ENCODE measurements at regions not wholly inside any gene's neighbourhood (a gene's known extent, or its start where the extent isn't known, plus 50 kb on each side); places are given as distances from the start of the nearest gene placed in this dataset.
A peak's percentile ranks its signal among the peaks of the same experiment; 100 is the strongest.

DNA sequence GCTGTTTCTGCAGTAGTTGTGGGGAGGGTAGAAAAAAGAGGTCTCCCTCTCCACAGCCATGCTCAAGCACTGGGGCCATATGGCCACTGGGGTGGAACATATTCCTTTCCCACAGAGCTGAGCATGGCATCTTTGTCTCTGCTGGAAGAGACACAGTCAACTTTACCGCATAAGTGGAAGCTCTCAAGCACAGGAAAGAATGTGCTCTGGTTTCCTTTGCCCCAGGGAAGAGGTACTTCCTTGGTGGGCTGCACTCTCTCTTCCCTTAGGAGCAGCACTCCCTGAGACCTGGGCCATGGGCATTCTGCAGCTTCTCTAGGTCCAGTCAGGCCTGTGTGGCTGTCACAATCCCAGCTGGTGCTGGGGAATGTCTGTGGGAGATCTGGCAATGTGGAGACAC lies 168.5 kb upstream of the ACTBL2 start:
- Histone ChIP-seq H3K27me3 (ENCODE audit: insufficient read depth, low read length) (no peaks in the 10 kb centered on the region), H3K4me2 (ENCODE audit: low read length) (no peak overlapping the region), H3K36me3 (ENCODE audit: insufficient read depth, low read length) (no peaks in the 10 kb centered on the region), H3K4me1 (ENCODE audit: insufficient read depth, low read length) (no peaks in the 10 kb centered on the region), H3K79me2 (ENCODE audit: insufficient read depth, low read length) (no peaks in the 10 kb centered on the region), H4K20me1 (ENCODE audit: insufficient read depth, low read length) (no peaks in the 10 kb centered on the region), H2AFZ (ENCODE audit: low read depth, low read length) (no peak overlapping the region), H3K9ac (ENCODE audit: low read length) (no peak overlapping the region), H3K27ac (ENCODE audit: low read depth, low read length) (no peak overlapping the region), H3K4me3 (ENCODE audit: insufficient read depth, low read depth, low read length) (no peak overlapping the region), H3K9me3 (ENCODE audit: insufficient read depth, low read depth, low read length) (no peaks in the 10 kb centered on the region)
- FAIRE-seq (no peak), DNase-seq (ENCODE audit: low read depth) (no peak)
- Mint-ChIP-seq H3K4me1 (ENCODE audit: low read depth, unreplicated experiment) (peaks cover 3% of the 10 kb centered on the region), H3K9me3 (ENCODE audit: unreplicated experiment) (peaks cover 4% of the 10 kb centered on the region), H3K27ac (ENCODE audit: unreplicated experiment) (no peak overlapping the region), H3K4me3 (ENCODE audit: unreplicated experiment) (no peak overlapping the region), H3K27me3 (ENCODE audit: low read depth, unreplicated experiment) (no peaks in the 10 kb centered on the region), H3K36me3 (ENCODE audit: low read depth, unreplicated experiment) (no peaks in the 10 kb centered on the region)
- no peak for TF ChIP-seq EZH2 (IDR thresholded peaks at IDR 0.05; ENCODE audit: insufficient read depth, low read length)
- TF ChIP-seq, protein P1, sequence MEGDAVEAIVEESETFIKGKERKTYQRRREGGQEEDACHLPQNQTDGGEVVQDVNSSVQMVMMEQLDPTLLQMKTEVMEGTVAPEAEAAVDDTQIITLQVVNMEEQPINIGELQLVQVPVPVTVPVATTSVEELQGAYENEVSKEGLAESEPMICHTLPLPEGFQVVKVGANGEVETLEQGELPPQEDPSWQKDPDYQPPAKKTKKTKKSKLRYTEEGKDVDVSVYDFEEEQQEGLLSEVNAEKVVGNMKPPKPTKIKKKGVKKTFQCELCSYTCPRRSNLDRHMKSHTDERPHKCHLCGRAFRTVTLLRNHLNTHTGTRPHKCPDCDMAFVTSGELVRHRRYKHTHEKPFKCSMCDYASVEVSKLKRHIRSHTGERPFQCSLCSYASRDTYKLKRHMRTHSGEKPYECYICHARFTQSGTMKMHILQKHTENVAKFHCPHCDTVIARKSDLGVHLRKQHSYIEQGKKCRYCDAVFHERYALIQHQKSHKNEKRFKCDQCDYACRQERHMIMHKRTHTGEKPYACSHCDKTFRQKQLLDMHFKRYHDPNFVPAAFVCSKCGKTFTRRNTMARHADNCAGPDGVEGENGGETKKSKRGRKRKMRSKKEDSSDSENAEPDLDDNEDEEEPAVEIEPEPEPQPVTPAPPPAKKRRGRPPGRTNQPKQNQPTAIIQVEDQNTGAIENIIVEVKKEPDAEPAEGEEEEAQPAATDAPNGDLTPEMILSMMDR (IDR thresholded peaks at IDR 0.05; ENCODE audit: insufficient read depth, low read depth, low read length): no peak

- Histone ChIP-seq H3K4me1 (ENCODE audit: insufficient read depth, low read length) (no peaks in the 10 kb centered on the region), H3K27ac (ENCODE audit: low read depth, low read length) (no peak overlapping the region), H3K4me2 (ENCODE audit: low read length) (no peak overlapping the region), H3K9ac (ENCODE audit: low read length) (no peak overlapping the region), H3K4me3 (ENCODE audit: insufficient read depth, low read depth, low read length) (no peak overlapping the region), H2AFZ (ENCODE audit: low read depth, low read length) (no peak overlapping the region), H3K9me3 (ENCODE audit: insufficient read depth, low read depth, low read length) (no peaks in the 10 kb centered on the region), H4K20me1 (ENCODE audit: insufficient read depth, low read length) (no peaks in the 10 kb centered on the region), H3K79me2 (ENCODE audit: insufficient read depth, low read length) (no peaks in the 10 kb centered on the region), H3K27me3 (ENCODE audit: insufficient read depth, low read length) (no peaks in the 10 kb centered on the region), H3K36me3 (ENCODE audit: insufficient read depth, low read length) (no peaks in the 10 kb centered on the region)
- Mint-ChIP-seq H3K9me3 (ENCODE audit: unreplicated experiment) (peaks cover 2% of the 10 kb centered on the region), H3K27me3 (ENCODE audit: low read depth, unreplicated experiment) (no peaks in the 10 kb centered on the region), H3K27ac (ENCODE audit: unreplicated experiment) (no peak overlapping the region), H3K4me3 (ENCODE audit: unreplicated experiment) (no peak overlapping the region), H3K36me3 (ENCODE audit: low read depth, unreplicated experiment) (no peaks in the 10 kb centered on the region), H3K4me1 (ENCODE audit: low read depth, unreplicated experiment) (peaks cover 3% of the 10 kb centered on the region)
- DNase-seq (ENCODE audit: low read depth): peak; percentile 47
- no peak for TF ChIP-seq EZH2 (IDR thresholded peaks at IDR 0.05; ENCODE audit: insufficient read depth, low read length)
- TF ChIP-seq, protein P1 (IDR thresholded peaks at IDR 0.05; ENCODE audit: insufficient read depth, low read depth, low read length): peak; percentile 71
- peak; percentile 26 for FAIRE-seq
Measured at GRCh38 chr5:57650360-57651069, 167.9 kb upstream of the ACTBL2 start.

- Histone ChIP-seq H3K36me3 (ENCODE audit: insufficient read depth, low read length) (no peaks in the 10 kb centered on the region), H3K4me2 (ENCODE audit: low read length) (no peak overlapping the region), H2AFZ (ENCODE audit: low read depth, low read length) (no peak overlapping the region), H4K20me1 (ENCODE audit: insufficient read depth, low read length) (no peaks in the 10 kb centered on the region), H3K9ac (ENCODE audit: low read length) (no peak overlapping the region), H3K27me3 (ENCODE audit: insufficient read depth, low read length) (no peaks in the 10 kb centered on the region), H3K4me3 (ENCODE audit: insufficient read depth, low read depth, low read length) (no peak overlapping the region), H3K9me3 (ENCODE audit: insufficient read depth, low read depth, low read length) (peaks cover 2% of the 10 kb centered on the region), H3K79me2 (ENCODE audit: insufficient read depth, low read length) (no peaks in the 10 kb centered on the region), H3K4me1 (ENCODE audit: insufficient read depth, low read length) (no peaks in the 10 kb centered on the region), H3K27ac (ENCODE audit: low read depth, low read length) (no peak overlapping the region)
- Mint-ChIP-seq H3K9me3 (ENCODE audit: unreplicated experiment) (no peaks in the 10 kb centered on the region), H3K27ac (ENCODE audit: unreplicated experiment) (no peak overlapping the region), H3K4me3 (ENCODE audit: unreplicated experiment) (no peak overlapping the region), H3K36me3 (ENCODE audit: low read depth, unreplicated experiment) (no peaks in the 10 kb centered on the region), H3K27me3 (ENCODE audit: low read depth, unreplicated experiment) (peaks cover 2% of the 10 kb centered on the region), H3K4me1 (ENCODE audit: low read depth, unreplicated experiment) (no peaks in the 10 kb centered on the region)
- TF ChIP-seq, protein P1 (IDR thresholded peaks at IDR 0.05; ENCODE audit: insufficient read depth, low read depth, low read length): no peak
- no peak for TF ChIP-seq EZH2 (IDR thresholded peaks at IDR 0.05; ENCODE audit: insufficient read depth, low read length)
- no peak for FAIRE-seq
- DNase-seq (ENCODE audit: low read depth): no peak
Measured at GRCh38 chr5:57642698-57643097, 160.1 kb upstream of the ACTBL2 start.
